Kasumi-1 (cell line): ENCODE measurements at regions not wholly inside any gene's neighbourhood (a gene's known extent, or its start where the extent isn't known, plus 50 kb on each side); places are given as distances from the start of the nearest gene placed in this dataset.

Experiments used
- DNase-seq, 2 experiments: peaks; one replicate each; lab custom pipeline; 2025; lab: John Stamatoyannopoulos, UW

DNA sequence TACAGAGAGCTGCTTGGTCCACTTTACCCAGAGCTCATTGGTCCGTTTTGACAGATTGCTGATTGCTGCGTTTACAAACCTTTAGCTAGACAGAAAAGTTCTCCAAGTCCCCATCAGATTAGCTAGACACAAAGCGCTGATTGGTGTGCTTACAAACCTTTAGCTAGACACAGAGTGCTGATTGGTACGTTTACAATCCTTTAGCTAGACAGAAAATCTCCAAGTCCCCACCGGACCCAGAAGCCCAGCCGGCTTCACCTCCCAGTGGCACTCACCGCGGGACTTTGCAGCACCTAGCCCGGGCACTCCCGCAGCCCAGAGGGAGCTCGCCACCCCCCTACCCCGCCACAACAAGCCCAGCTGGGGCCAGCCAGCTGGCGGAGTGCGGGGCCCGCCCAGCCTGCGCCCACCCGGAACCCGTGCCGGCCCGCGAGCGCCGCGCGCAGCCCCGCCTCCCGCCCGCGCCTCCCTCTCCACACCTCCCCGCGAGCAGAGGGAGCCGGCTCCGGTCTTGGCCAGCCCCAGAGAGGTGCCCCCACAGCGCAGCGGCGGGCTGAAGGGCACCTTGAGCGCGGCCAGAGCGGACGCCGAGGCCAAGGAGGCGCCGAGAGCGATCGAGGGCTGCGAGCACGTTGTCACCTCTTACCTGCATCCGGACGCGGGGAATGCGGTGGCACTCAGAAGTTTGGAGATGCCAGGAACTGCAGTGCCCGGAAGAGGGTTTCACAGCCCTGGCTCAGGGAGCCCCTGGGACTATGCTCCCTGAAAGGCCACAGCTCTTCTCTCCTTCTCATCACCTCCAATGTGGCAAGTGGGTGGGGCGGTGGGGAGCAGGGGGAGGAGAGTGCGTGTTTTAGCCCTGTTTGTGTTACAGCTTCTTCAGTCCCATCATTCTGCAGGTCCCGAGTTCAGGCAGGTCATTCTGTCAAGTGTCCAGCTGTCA, 1504.5 kb downstream of the CDH11 start:
- DNase-seq, result no peak

- no peak for DNase-seq
These were observed 1507.4 kb downstream of the CDH11 start for GRCh38 chr16:63614429-63614828.

DNA sequence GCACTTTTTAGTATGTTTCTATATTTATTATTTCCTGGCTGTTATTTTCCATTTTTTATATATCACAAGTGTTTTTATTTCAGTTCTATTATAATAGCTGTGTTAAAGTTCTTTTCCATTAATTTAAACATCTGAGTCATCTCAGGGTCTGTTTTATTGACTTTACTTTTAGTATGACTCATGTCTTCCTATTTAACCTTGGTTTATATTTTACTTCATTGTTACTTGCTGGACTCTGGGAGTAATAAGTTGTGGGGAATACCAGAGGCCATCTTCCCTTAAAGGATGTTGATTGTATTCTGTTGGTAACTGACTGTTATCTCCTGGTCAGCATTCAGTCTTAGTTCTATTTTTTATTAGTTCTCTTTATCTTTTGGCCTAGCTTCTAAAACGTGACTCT, 1508.2 kb downstream of the CDH11 start:
- DNase-seq, result no peak

- DNase-seq, result no peak
These were observed 1509.2 kb downstream of the CDH11 start for GRCh38 chr16:63612462-63613227.

DNA sequence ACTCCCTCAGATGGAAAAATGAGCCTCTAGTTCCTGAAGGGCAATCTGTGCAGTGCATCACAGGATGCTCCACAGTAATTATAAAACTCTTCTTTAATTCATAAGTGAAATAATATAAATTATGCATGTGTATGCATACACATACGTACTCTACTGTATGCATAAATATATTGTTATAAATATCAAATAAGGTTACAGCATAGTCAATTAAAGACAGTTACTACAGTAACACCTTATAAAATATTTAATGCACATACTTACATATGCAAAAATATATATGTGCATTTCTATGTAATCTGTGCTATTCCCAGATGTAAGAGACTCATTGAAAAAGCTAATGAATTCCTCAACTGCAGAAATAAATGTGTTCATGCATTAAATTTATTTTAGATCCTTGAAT, 1515.1 kb downstream of the CDH11 start:
- no peak for DNase-seq

DNA sequence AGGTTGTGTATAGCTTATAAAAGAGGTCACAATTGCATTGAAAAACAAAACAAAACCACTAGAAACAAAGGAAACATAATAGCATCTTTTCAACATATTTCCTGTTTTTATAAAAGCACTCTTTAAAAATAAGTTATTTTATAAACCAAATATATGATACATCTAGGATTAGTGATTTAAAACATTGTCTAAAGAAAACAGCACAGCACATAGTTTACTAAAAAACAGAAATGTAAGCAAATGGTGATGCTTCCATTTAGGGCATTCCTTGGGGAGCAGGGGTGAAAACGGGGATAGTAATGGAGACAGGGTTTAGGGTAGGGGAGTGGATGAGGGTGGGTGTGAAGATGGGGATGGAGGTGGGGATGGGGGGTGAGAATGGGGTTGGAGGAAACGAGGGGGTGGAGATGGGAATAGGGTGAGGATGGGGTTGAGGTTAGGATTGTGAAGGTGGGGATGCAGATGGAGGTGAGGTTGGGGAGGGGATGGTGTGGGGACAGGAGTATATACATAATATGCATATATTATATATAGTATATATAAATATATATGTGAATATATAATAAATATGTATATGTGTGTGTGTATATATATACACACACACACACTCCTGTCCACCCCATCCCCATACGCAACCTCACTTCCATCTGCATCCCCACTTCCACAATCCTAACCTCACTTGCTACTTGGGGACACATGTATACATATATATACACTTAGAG, 1519.5 kb downstream of the CDH11 start:
- no peak for DNase-seq

DNA sequence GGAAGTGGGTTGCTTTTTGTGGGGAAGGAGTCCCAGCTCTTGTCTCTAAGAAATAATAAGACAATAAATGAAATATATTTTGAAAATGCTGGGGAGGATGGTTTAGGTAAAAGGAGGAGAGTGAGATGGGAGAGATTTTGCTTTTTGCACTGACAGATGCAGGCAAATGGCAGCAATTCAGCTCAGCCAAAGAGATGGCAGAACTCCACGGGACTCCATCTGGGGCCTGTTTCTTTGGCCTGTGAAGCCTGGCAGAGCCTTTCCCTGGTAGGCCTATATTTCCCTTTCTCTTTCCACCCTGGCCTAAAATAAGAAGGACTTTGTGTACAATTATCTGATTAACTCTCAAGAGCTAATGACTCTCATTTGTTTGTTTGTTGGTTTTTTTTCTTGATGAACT, 1525.1 kb downstream of the CDH11 start:
- no peak for DNase-seq

DNA sequence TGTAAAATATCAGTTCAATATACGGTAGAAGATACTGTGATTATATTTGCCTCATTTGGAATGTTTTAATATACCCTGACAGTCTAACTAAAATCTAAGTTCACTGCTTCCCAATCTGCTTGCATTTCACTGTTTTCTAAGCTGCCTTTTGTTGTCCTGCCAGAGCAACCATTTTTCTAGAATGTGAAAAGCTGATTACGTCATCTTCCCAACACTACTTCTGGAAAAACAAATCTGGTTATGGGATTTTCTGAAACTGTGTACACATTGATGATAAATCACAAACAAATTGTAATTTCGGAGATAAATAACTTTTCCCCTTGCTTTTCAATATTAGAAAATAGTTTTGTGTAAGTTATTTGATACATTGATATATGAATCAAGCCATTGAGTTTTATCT, 1529.0 kb downstream of the CDH11 start:
- no peak for DNase-seq

DNA sequence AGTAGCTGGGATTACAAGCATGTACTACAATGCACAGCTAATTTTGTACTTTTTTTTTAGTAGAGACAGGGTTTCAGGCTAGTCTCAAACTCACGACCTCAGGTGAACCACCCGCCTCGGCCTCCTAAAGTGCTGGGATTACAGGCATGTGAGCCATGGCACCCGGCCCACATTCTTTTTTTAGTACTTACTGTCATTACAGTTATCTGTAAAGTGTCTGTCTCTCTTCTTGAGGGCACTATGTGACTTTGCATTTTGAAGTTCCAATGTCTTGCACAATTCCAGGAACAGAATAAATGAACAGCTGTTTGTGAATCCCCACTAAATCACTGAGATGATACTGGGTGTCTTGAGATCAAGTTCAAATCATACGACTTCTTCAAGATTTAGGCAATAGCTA, 1540.3 kb downstream of the CDH11 start:
- DNase-seq, result no peak

DNA sequence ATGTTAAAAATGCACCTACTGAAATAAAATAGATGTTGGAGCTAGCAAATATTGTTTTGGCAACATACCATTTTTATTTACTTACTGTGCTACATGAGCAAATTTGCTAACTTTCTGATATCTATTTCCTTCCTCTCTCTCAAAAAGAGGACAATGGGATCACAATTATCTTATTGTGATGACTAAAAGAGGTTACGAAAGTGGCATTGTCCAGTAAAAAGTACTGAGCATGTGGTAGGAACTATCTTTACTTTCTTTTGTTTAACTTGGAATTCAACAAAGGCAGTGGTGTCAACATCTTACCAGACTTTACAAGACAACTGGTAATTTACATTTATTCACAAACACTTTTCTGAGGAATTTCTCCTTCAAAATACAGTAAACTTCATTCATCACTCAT, 1542.6 kb upstream of the CDH8 start:
- DNase-seq, result no peak

GRCh38 chr16:63577891-63578290, 1541.7 kb upstream of the CDH8 start:
- no peak for DNase-seq

DNA sequence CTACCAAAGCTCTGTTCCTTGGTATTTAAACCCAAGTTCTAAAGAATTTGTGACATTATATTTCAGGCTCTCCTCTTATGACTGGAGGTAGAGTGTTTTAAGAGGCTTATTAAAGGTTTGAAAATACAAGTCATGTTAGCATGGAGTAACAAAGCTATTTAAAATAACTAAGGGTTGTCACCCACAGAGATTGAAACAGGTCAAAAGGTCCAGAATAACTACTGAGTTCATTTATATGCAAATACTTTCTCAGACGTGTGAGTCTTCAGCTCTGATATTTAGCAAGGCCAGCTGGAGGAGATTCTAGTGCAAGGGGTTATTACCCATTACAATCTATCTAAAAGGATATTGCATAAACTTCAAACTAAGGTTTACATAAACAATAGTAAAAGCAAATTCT, 1538.8 kb upstream of the CDH8 start:
- no peak for DNase-seq

- DNase-seq, result no peak
These were observed 1531.9 kb upstream of the CDH8 start for GRCh38 chr16:63568164-63568563.

- no peak for DNase-seq
These were observed 1527.7 kb upstream of the CDH8 start for GRCh38 chr16:63563819-63564505.

- no peak for DNase-seq
These were observed 1517.7 kb upstream of the CDH8 start for GRCh38 chr16:63553980-63554379.

DNA sequence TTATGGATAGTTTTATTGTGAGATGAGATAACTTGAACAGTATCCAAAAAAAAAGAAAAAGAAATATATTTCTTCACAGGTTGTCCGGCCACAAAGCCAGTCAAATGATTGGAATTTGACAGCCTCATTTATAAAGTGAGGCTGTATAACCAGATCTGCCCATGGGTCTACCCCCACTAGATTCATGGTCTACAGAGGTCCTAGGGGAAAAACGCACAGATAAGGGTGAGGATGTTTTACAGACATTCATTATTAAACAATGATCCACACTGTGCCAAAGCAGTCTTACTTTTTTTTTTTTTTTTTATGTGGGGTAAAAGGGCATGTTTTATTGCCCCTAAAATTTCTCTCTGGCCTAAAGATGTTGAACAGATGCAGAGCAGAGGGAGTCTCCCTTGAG, 1503.0 kb upstream of the CDH8 start:
- no peak for DNase-seq

DNA sequence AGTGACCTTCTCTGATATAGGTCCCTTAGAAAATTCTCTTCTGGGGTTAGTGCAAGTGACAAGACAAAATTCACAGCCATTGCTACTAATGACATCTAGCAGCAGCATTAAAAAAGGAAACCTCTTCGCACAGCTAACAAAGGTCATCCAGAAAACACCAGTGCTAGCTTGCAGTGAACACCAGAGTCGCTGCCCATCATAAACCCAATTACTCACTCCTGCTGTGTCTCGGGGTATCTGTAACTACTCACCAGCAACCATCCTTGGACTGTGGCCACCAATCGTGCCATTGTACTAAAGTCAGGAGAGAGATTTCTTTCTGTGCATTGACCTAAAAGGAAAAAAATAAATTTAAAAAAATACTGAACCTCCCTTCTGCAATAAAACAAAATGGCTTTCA, 1494.7 kb upstream of the CDH8 start:
- no peak for DNase-seq

DNA sequence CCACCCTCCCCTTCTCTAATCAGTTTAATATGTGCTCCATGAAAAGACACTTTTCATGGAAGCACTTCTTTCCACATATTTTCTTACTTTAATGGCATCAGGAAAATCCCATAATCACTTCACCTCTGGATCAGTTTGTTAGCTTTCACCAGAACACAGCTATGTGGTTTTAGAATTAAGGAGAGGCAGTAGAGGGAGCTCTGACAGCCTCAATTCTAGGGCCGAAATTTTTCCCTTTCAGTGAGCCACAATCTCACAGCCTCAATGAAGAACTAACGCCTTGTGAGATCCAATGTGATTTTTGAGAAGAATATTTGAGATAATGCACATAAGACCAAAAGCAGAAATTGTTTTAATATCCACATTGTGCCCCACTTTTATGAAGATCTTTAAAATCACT, 1494.0 kb upstream of the CDH8 start:
- no peak for DNase-seq

DNA sequence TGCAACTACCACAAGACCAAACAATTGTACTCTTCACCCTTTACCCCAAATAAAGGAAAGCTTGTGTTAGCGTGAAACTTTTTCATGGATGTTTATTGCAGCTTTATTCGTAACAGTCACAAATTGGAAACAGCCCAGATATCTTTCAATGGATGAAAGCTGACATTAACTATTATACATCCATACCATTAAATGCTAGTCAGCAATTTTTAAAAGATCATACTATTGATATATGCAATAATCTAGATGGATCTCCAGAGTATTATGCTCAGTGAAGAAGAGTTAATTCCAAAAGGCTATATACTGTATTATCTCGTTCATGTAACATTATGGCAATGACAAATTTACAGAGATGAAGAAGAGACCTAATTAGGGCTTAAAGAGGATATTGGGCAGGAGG, 1491.2 kb upstream of the CDH8 start:
- DNase-seq, result no peak

DNA sequence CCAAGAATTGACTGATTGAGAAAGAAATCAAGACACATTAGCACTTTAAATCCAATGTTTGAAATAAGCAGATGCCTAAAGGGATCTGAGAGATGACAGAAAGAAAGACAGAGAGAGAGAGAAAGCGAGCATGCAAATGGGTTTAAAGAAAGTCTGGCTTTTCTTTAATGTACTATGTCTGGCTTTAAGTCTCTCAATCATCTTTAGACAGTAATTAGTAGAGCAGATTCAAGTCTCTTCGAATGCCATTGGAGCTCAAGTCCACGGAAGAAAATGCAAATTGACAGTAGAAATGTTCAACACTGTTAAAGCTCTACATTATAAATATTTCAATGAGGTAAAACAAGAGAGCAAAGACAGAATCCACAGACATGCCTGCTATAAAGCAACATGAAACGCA, 1480.2 kb upstream of the CDH8 start:
- DNase-seq, result no peak

DNA sequence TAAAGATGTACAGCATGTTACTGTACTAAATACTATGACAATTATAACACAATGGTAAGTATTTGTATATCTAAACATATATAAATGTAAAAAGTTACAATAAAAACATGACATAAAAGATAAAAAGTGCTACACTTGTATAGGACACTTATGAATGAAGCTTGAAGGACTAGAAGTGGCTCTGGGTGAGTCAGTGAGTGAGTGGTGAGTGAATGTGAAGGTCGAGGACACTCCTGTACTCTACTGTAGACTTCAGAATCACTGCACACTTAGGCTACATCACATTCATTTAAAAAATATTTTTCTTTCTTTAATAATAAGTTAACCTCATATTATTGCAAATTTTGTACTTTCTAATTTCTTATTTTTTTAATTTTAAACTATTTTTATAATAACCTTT, 1476.7 kb upstream of the CDH8 start:
- DNase-seq, result no peak

- DNase-seq, result no peak
These were observed 1461.2 kb upstream of the CDH8 start for GRCh38 chr16:63497408-63497807.
